ENCODE measurements at regions not wholly inside any gene's neighbourhood (a gene's known extent, or its start where the extent isn't known, plus 50 kb on each side); places are given as distances from the start of the nearest gene placed in this dataset.

GRCh38 chr1:74995821-74996220 is 138.4 kb upstream of the LHX8 start:
- Histone ChIP-seq H3K36me3 (ENCODE audit: control insufficient read depth in 2 of 3, insufficient read depth in 3 of 3, low read length in 3 of 3) (no peaks in the 10 kb centered on the region), H3K27me3 (ENCODE audit: control insufficient read depth, insufficient read depth, low read length) (no peaks in the 10 kb centered on the region), H3K27ac (ENCODE audit: low read depth in 2 of 2, low read length in 2 of 2) (no peak overlapping the region), H3K9ac (ENCODE audit: low read length in 3 of 3) (no peak overlapping the region), H3K9me3 (ENCODE audit: control insufficient read depth in 2 of 3, insufficient read depth in 1 of 3, low read length in 3 of 3) (no peaks in the 10 kb centered on the region), H3K4me3 (ENCODE audit: low read length in 3 of 3) (no peak overlapping the region), H3K4me1 (ENCODE audit: control insufficient read depth in 2 of 3, insufficient read depth in 2 of 3, low read depth in 1 of 3, low read length in 3 of 3) (no peaks in the 10 kb centered on the region)
- DNase-seq (no peak), FAIRE-seq (no peak)
- no peak for TF ChIP-seq CTCF (IDR thresholded peaks at IDR 0.05; ENCODE audit: borderline replicate concordance, extremely low read depth, insufficient read depth)
- intact Hi-C loops (cut with DNase I): no loop called here

- no peak overlapping the region for H3K4me3 ChIP-seq (ENCODE audit: low read length in 3 of 3)
- intact Hi-C loops (cut with DNase I): no loop called here
- no peaks in the 10 kb centered on the region for H3K36me3 ChIP-seq (ENCODE audit: control insufficient read depth in 2 of 3, insufficient read depth in 3 of 3, low read length in 3 of 3)
- peaks cover 0 to 2% (median 0%) of the 10 kb centered on the region in 3 donors for H3K9me3 ChIP-seq (ENCODE audit: control insufficient read depth in 2 of 3, insufficient read depth in 1 of 3, low read length in 3 of 3)
- TF ChIP-seq CTCF (IDR thresholded peaks at IDR 0.05; ENCODE audit: borderline replicate concordance, extremely low read depth, insufficient read depth): no peak
- DNase-seq (no peak), FAIRE-seq (no peak)
- no peak overlapping the region for H3K9ac ChIP-seq (ENCODE audit: low read length in 3 of 3)
- no peak overlapping the region for H3K27ac ChIP-seq (ENCODE audit: low read depth in 2 of 2, low read length in 2 of 2)
- no peaks in the 10 kb centered on the region for H3K4me1 ChIP-seq (ENCODE audit: control insufficient read depth in 2 of 3, insufficient read depth in 2 of 3, low read depth in 1 of 3, low read length in 3 of 3)
- H3K27me3 ChIP-seq (ENCODE audit: control insufficient read depth, insufficient read depth, low read length): no peaks in the 10 kb centered on the region
Observed at GRCh38 chr1:75010547-75010946, 123.6 kb upstream of the LHX8 start.

- no peak overlapping the region for H3K4me3 ChIP-seq (ENCODE audit: low read length in 3 of 3)
- H3K4me1 ChIP-seq (ENCODE audit: control insufficient read depth in 2 of 3, insufficient read depth in 2 of 3, low read depth in 1 of 3, low read length in 3 of 3): no peaks in the 10 kb centered on the region
- FAIRE-seq (no peak), DNase-seq (no peak)
- H3K27ac ChIP-seq (ENCODE audit: low read depth in 2 of 2, low read length in 2 of 2): no peak overlapping the region
- peaks cover 0 to 2% (median 0%) of the 10 kb centered on the region in 3 donors for H3K9me3 ChIP-seq (ENCODE audit: control insufficient read depth in 2 of 3, insufficient read depth in 1 of 3, low read length in 3 of 3)
- H3K9ac ChIP-seq (ENCODE audit: low read length in 3 of 3): no peak overlapping the region
- intact Hi-C loops (cut with DNase I): no loop called here
- H3K27me3 ChIP-seq (ENCODE audit: control insufficient read depth, insufficient read depth, low read length): no peaks in the 10 kb centered on the region
- H3K36me3 ChIP-seq (ENCODE audit: control insufficient read depth in 2 of 3, insufficient read depth in 3 of 3, low read length in 3 of 3): no peaks in the 10 kb centered on the region
- TF ChIP-seq CTCF (IDR thresholded peaks at IDR 0.05; ENCODE audit: borderline replicate concordance, extremely low read depth, insufficient read depth): no peak
Observed at GRCh38 chr1:75014250-75014649, 119.9 kb upstream of the LHX8 start.

- intact Hi-C loops (cut with DNase I): no loop called here
- no peak for TF ChIP-seq CTCF (IDR thresholded peaks at IDR 0.05; ENCODE audit: borderline replicate concordance, extremely low read depth, insufficient read depth)
Observed at GRCh38 chr1:75023005-75023404, 111.2 kb upstream of the LHX8 start.

More at GRCh38 chr1:75023005-75023404, 111.2 kb upstream of the LHX8 start:
- Histone ChIP-seq H3K9me3 (ENCODE audit: control insufficient read depth in 2 of 3, insufficient read depth in 1 of 3, low read length in 3 of 3) (no peaks in the 10 kb centered on the region), H3K27ac (ENCODE audit: low read depth in 2 of 2, low read length in 2 of 2) (no peak overlapping the region), H3K4me1 (ENCODE audit: control insufficient read depth in 2 of 3, insufficient read depth in 2 of 3, low read depth in 1 of 3, low read length in 3 of 3) (no peaks in the 10 kb centered on the region), H3K27me3 (ENCODE audit: control insufficient read depth, insufficient read depth, low read length) (no peaks in the 10 kb centered on the region), H3K36me3 (ENCODE audit: control insufficient read depth in 2 of 3, insufficient read depth in 3 of 3, low read length in 3 of 3) (no peaks in the 10 kb centered on the region), H3K4me3 (ENCODE audit: low read length in 3 of 3) (no peak overlapping the region), H3K9ac (ENCODE audit: low read length in 3 of 3) (no peak overlapping the region)
- DNase-seq: no peak
- no peak for FAIRE-seq
